H9 (cell line): ENCODE measurements at regions not wholly inside any gene's neighbourhood (a gene's known extent, or its start where the extent isn't known, plus 50 kb on each side); places are given as distances from the start of the nearest gene placed in this dataset.
A peak's percentile ranks its signal among the peaks of the same experiment; 100 is the strongest.

ENCODE experiments used
- DNase-seq: peaks from one replicate; pipeline ENCODE4 v3.0.0-alpha.2; 2017
- H2AFZ ChIP-seq: one replicate; pipeline ENCODE4 v1.6.1; 2013; ENCODE audit warnings: mild to moderate bottlenecking, low read length, control low read depth, moderate library complexity
- H2AK5ac ChIP-seq: 2 replicates; pipeline ENCODE4 v1.6.1; 2013; ENCODE audit warnings: low read length, control low read depth, mixed read lengths; ENCODE audit not compliant: insufficient read length
- H2BK120ac ChIP-seq: one replicate; pipeline ENCODE4 v1.6.1; 2013; ENCODE audit warnings: low read depth, mild to moderate bottlenecking, low read length, control low read depth, inconsistent platforms; ENCODE audit not compliant: poor library complexity, severe bottlenecking
- H2BK12ac ChIP-seq: 2 replicates; pipeline ENCODE4 v1.6.1; 2013; ENCODE audit warnings: low read length, control low read depth, mixed read lengths, low read depth; ENCODE audit not compliant: insufficient read length
- H2BK15ac ChIP-seq: 2 replicates; pipeline ENCODE4 v1.6.1; 2013; ENCODE audit warnings: low read depth, low read length, control low read depth
- H2BK20ac ChIP-seq: one replicate; pipeline ENCODE4 v1.6.1; 2013; ENCODE audit warnings: low read depth, mild to moderate bottlenecking, low read length, control low read depth, inconsistent platforms; ENCODE audit not compliant: poor library complexity, severe bottlenecking
- H2BK5ac ChIP-seq: 2 replicates; pipeline ENCODE4 v1.6.1; 2013; ENCODE audit warnings: low read length, control low read depth, mixed read lengths; ENCODE audit not compliant: insufficient read length
- H3K14ac ChIP-seq: 2 replicates; pipeline ENCODE4 v1.6.1; 2013; ENCODE audit warnings: low read length, control low read depth; ENCODE audit not compliant: insufficient read depth
- H3K18ac ChIP-seq: 2 replicates; pipeline ENCODE4 v1.6.1; 2013; ENCODE audit warnings: low read depth, mild to moderate bottlenecking, mixed read lengths, low read length, control low read depth; ENCODE audit not compliant: insufficient read length
- H3K23ac ChIP-seq: 2 replicates; pipeline ENCODE4 v1.6.1; 2013; ENCODE audit warnings: low read length, control low read depth, mixed read lengths, low read depth; ENCODE audit not compliant: insufficient read length
- H3K23me2 ChIP-seq: 2 replicates; pipeline ENCODE4 v1.6.1; 2013; ENCODE audit warnings: low read depth, mild to moderate bottlenecking, mixed read lengths, low read length, control low read depth; ENCODE audit not compliant: insufficient read length, poor library complexity, severe bottlenecking
- H3K27ac ChIP-seq: 2 replicates; pipeline ENCODE4 v1.5.1; 2013; ENCODE audit warnings: low read length, control low read depth, mixed read lengths, low read depth; ENCODE audit not compliant: insufficient read length
- H3K27me3 ChIP-seq: 2 replicates; pipeline ENCODE4 v1.6.1; 2013; ENCODE audit warnings: low read length, control low read depth, inconsistent platforms; ENCODE audit not compliant: insufficient read depth
- H3K4ac ChIP-seq: 2 replicates; pipeline ENCODE4 v1.6.1; 2013; ENCODE audit warnings: low read depth, mild to moderate bottlenecking, control low read depth, inconsistent platforms, low read length, moderate library complexity
- H3K4me1 ChIP-seq: 2 replicates; pipeline ENCODE4 v1.6.1; 2013; ENCODE audit warnings: low read length, control low read depth, inconsistent platforms; ENCODE audit not compliant: insufficient read depth
- H3K4me2 ChIP-seq: 2 replicates; pipeline ENCODE4 v1.6.1; 2013; ENCODE audit warnings: low read length, control low read depth, mixed read lengths; ENCODE audit not compliant: insufficient read length, insufficient read depth
- H3K56ac ChIP-seq: 2 replicates; pipeline ENCODE4 v1.6.1; 2013; ENCODE audit warnings: low read depth, mild to moderate bottlenecking, mixed read lengths, low read length, control low read depth; ENCODE audit not compliant: insufficient read length
- H3K79me1 ChIP-seq: 2 replicates; pipeline ENCODE4 v1.6.1; 2013; ENCODE audit warnings: low read depth, mild to moderate bottlenecking, moderate library complexity, low read length, control low read depth, inconsistent platforms; ENCODE audit not compliant: insufficient read depth, poor library complexity, severe bottlenecking
- H3K79me2 ChIP-seq: 2 replicates; pipeline ENCODE4 v1.6.1; 2013; ENCODE audit warnings: low read length, control low read depth, inconsistent platforms; ENCODE audit not compliant: insufficient read depth
- H3K9ac ChIP-seq: 2 replicates; pipeline ENCODE4 v1.6.1; 2013; ENCODE audit warnings: low read length, control low read depth, mixed read lengths; ENCODE audit not compliant: insufficient read length; ENCODE audit errors: extremely low read depth
- H3K9me3 ChIP-seq: one replicate; pipeline ENCODE4 v1.6.1; 2013; ENCODE audit warnings: low read depth, low read length, inconsistent platforms; ENCODE audit not compliant: control insufficient read depth
- H3T11ph ChIP-seq: one replicate; pipeline ENCODE4 v1.6.1; 2013; ENCODE audit warnings: mild to moderate bottlenecking, low read length, control low read depth, inconsistent platforms
- H4K20me1 ChIP-seq: one replicate; pipeline ENCODE4 v1.6.1; 2013; ENCODE audit not compliant: control insufficient read depth, insufficient read length, insufficient read depth
- H4K5ac ChIP-seq: 2 replicates; pipeline ENCODE4 v1.6.1; 2013; ENCODE audit warnings: low read depth, mild to moderate bottlenecking, mixed read lengths, low read length, control low read depth; ENCODE audit not compliant: insufficient read length
- H4K8ac ChIP-seq: replicated peaks from 2 replicates; pipeline ENCODE4 v1.6.1; 2013; ENCODE audit warnings: low read length, control low read depth, mixed read lengths, low read depth; ENCODE audit not compliant: insufficient read length
- H4K91ac ChIP-seq: 2 replicates; pipeline ENCODE4 v1.6.1; 2013; ENCODE audit warnings: low read depth, mild to moderate bottlenecking, moderate library complexity, mixed read lengths, low read length, control low read depth; ENCODE audit not compliant: insufficient read length
- H3K27ac Mint-ChIP-seq, 3 experiments: 2 replicates in 2 of 3; 3 replicates in 1 of 3; pipeline ENCODE4 v1.8.0; 2020 to 2021; ENCODE audit warnings: mixed read lengths in 3 of 3, mild to moderate bottlenecking in 1 of 3, moderate library complexity in 1 of 3
- H3K27me3 Mint-ChIP-seq: 2 replicates; pipeline ENCODE4 v1.8.0; 2021; ENCODE audit warnings: low read depth, mild to moderate bottlenecking, moderate library complexity, mixed read lengths
- H3K36me3 Mint-ChIP-seq, 3 experiments: 2 replicates in 2 of 3; 3 replicates in 1 of 3; pipeline ENCODE4 v1.8.0; 2020 to 2021; ENCODE audit warnings: low read depth in 3 of 3, mixed read lengths in 3 of 3; ENCODE audit not compliant: insufficient read depth in 1 of 3
- H3K4me1 Mint-ChIP-seq, 2 experiments: 2 replicates each; pipeline ENCODE4 v1.8.0; 2020; ENCODE audit warnings: mixed read lengths in 2 of 2
- H3K4me3 Mint-ChIP-seq, 2 experiments: 2 replicates in 1 of 2; 3 replicates in 1 of 2; pipeline ENCODE4 v1.8.0; 2020 to 2021; ENCODE audit warnings: mild to moderate bottlenecking in 2 of 2, mixed read lengths in 2 of 2, moderate library complexity in 1 of 2
- H3K9me3 Mint-ChIP-seq, 2 experiments: 2 replicates in 1 of 2; 3 replicates in 1 of 2; pipeline ENCODE4 v1.8.0; 2020; ENCODE audit warnings: mild to moderate bottlenecking in 2 of 2, mixed read lengths in 2 of 2, moderate library complexity in 1 of 2
- WGBS: extraction: QIAGEN DNeasy Blood & Tissue Kit; methylation state at CpG from one replicate; pipeline ENCODE4 v1.1.7; 2013; ENCODE audit warnings: missing lambda C conversion rate, low lambda C conversion rate, mixed read lengths; ENCODE audit not compliant: insufficient read length; ENCODE audit errors: extremely low coverage; 5-methylcytosine and 5-hydroxymethylcytosine counted together
- TF ChIP-seq, protein P1 (sequence below): fragments of 200-600 bp; sonication (generic); conservative IDR thresholded peaks from 3 replicates; pipeline ENCODE4 v1.8.0; 2021; ENCODE audit warnings: antibody characterized with exemption, mild to moderate bottlenecking

DNA sequence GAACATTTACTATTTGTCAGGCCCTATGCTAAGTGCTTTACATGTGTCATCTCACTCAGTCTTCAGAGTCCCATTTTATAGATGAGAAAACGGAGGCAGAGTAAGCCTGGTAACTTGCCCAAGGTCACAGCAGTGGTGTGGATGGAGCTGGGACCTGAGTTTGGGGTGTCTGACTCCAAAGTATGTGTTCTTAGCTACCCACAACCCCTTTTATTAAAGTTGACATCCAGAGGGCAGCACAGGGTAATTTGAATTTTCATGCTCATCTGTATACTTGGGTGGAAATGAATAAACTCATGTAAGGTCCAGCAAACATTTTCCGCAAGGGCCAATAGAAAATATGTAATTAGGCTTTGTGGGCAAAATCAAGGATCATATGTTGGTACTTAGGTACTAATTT, 93.4 kb upstream of the SLC25A48 start:
- H3K79me2 ChIP-seq, result no peaks in the 10 kb centered on the region
- no peak overlapping the region for H3K4me2 ChIP-seq
- Mint-ChIP-seq H3K27me3 (peaks cover 9% of the 10 kb centered on the region), H3K4me1 (peaks cover 0 to 7% of the 10 kb centered on the region in 2 experiments; a peak in 1 of 4 replicates), H3K27ac (no peak overlapping the region), H3K36me3 (peaks cover 6 to 21% (median 13%) of the 10 kb centered on the region in 3 experiments; a peak in 6 of 7 replicates), H3K4me3 (no peak overlapping the region), H3K9me3 (peaks cover 24 to 26% of the 10 kb centered on the region in 2 experiments)
- H2BK12ac ChIP-seq, result no peak overlapping the region
- no peak overlapping the region for H3K14ac ChIP-seq
- no peaks in the 10 kb centered on the region for H3K4me1 ChIP-seq
- H3K27ac ChIP-seq, result no peak overlapping the region
- peaks cover 8% of the 10 kb centered on the region for H3K9me3 ChIP-seq
- H2AK5ac ChIP-seq, result no peak overlapping the region
- no CpG with 5 or more reads among the region's 2 CpGs for WGBS
- H3K9ac ChIP-seq, result no peak overlapping the region
- no peak overlapping the region for H4K8ac ChIP-seq
- no peak overlapping the region for H3K18ac ChIP-seq
- H2BK120ac ChIP-seq, result no peak overlapping the region
- peak; percentile 6 for DNase-seq
- H4K5ac ChIP-seq, result no peak overlapping the region
- H2BK15ac ChIP-seq, result no peak overlapping the region
- H2AFZ ChIP-seq, result no peak overlapping the region
- H3K79me1 ChIP-seq, result no peaks in the 10 kb centered on the region
- H3K56ac ChIP-seq, result no peak overlapping the region
- TF ChIP-seq, protein P1, sequence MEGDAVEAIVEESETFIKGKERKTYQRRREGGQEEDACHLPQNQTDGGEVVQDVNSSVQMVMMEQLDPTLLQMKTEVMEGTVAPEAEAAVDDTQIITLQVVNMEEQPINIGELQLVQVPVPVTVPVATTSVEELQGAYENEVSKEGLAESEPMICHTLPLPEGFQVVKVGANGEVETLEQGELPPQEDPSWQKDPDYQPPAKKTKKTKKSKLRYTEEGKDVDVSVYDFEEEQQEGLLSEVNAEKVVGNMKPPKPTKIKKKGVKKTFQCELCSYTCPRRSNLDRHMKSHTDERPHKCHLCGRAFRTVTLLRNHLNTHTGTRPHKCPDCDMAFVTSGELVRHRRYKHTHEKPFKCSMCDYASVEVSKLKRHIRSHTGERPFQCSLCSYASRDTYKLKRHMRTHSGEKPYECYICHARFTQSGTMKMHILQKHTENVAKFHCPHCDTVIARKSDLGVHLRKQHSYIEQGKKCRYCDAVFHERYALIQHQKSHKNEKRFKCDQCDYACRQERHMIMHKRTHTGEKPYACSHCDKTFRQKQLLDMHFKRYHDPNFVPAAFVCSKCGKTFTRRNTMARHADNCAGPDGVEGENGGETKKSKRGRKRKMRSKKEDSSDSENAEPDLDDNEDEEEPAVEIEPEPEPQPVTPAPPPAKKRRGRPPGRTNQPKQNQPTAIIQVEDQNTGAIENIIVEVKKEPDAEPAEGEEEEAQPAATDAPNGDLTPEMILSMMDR, result no peak
- H4K91ac ChIP-seq, result no peak overlapping the region
- no peak overlapping the region for H3K4ac ChIP-seq
- no peak overlapping the region for H3K23ac ChIP-seq
- no peaks in the 10 kb centered on the region for H3K23me2 ChIP-seq
- H3K27me3 ChIP-seq, result no peaks in the 10 kb centered on the region
- H4K20me1 ChIP-seq, result no peaks in the 10 kb centered on the region
- H2BK5ac ChIP-seq, result no peak overlapping the region
- no peak overlapping the region for H2BK20ac ChIP-seq
- H3T11ph ChIP-seq, result no peak overlapping the region
